ENCODE measurements at regions not wholly inside any gene's neighbourhood (a gene's known extent, or its start where the extent isn't known, plus 50 kb on each side); places are given as distances from the start of the nearest gene placed in this dataset.

DNA sequence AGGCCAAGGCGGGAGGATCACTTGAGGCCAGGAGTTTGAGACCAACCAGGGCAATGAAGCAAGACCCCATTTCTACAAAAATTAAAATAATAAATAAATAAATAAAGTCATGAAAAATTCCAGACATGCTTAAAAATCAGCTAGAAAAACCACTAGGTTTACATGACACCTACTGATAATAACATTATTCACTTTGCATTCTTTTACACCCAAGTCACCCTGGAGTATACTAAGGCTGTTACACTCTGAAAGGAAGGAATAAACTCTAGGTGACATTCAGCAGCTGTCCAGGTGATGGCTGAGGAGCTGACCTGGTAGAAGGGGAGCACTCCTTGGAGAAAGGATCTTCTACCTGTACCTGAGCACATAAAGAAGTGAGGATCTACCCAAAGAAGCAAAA lies 179.2 kb downstream of the ZNF281 start:
- Histone ChIP-seq H3K4me3 (ENCODE audit: low read length) (no peak overlapping the region), H3K36me3 (ENCODE audit: insufficient read depth, low read length) (no peaks in the 10 kb centered on the region), H3K4me1 (ENCODE audit: insufficient read depth, low read length) (peaks cover 36% of the 10 kb centered on the region), H3K27ac (ENCODE audit: low read depth, low read length) (no peak overlapping the region), H3K9ac (ENCODE audit: low read depth, low read length) (no peak overlapping the region), H3K9me3 (ENCODE audit: insufficient read depth, low read depth, low read length) (no peaks in the 10 kb centered on the region), H3K27me3 (ENCODE audit: insufficient read depth, low read length) (no peaks in the 10 kb centered on the region)
- WGBS = 100% methylated on average over 1 of the region's 1 CpG

DNA sequence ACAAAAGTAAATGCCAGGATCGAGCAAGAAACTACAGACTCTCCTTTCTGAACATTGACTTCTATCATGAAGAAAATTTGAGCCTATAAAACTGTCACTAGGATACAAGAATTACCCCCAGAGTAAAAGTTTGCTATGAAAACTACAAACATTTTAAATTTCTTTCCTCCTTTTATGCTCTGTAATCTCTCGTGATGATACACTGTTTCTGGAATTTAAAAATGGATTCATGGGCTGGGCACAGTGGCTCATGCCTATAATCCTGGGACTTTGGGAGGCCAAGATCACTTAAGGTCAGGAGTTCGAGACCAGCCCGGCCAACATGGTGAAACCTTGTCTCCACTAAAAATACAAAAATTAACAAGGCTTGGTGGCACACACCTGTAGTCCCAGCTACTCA lies 181.3 kb downstream of the ZNF281 start:
- Histone ChIP-seq H3K4me1 (ENCODE audit: insufficient read depth, low read length) (peaks cover 42% of the 10 kb centered on the region), H3K4me3 (ENCODE audit: low read length) (no peak overlapping the region), H3K27me3 (ENCODE audit: insufficient read depth, low read length) (no peaks in the 10 kb centered on the region), H3K9ac (ENCODE audit: low read depth, low read length) (no peak overlapping the region), H3K27ac (ENCODE audit: low read depth, low read length) (no peak overlapping the region), H3K9me3 (ENCODE audit: insufficient read depth, low read depth, low read length) (no peaks in the 10 kb centered on the region), H3K36me3 (ENCODE audit: insufficient read depth, low read length) (no peaks in the 10 kb centered on the region)
- WGBS = 94% methylated on average over 4 of the region's 4 CpGs

DNA sequence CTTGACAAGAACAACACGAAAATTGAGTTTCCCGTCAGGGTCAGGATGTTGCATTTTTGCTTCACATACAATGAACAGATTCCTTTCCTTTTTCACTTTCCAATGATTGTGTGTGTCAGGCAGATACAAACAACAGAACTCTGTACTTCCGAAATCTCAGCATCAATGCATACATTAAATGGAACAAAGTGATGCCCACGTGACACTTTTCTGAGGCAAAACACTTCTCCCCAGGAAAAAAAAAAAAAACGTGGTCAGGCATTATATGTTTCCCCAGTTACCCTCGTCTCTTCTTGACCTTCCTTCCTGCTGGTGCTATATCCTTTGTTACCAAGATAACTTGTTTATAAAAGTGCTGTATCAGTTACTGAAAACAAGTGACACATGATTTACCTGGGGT lies 181.8 kb downstream of the ZNF281 start:
- H3K27me3 ChIP-seq (ENCODE audit: insufficient read depth, low read length) = no peaks in the 10 kb centered on the region
- peaks cover 40% of the 10 kb centered on the region for H3K4me1 ChIP-seq (ENCODE audit: insufficient read depth, low read length)
- no peaks in the 10 kb centered on the region for H3K36me3 ChIP-seq (ENCODE audit: insufficient read depth, low read length)
- no peak overlapping the region for H3K4me3 ChIP-seq (ENCODE audit: low read length)
- no peak overlapping the region for H3K27ac ChIP-seq (ENCODE audit: low read depth, low read length)
- no peaks in the 10 kb centered on the region for H3K9me3 ChIP-seq (ENCODE audit: insufficient read depth, low read depth, low read length)
- no peak overlapping the region for H3K9ac ChIP-seq (ENCODE audit: low read depth, low read length)
- 41% methylated on average over 6 of the region's 6 CpGs for WGBS
